Nucleus accumbens (tissue), 56 donors: ENCODE measurements at regions not wholly inside any gene's neighbourhood (a gene's known extent, or its start where the extent isn't known, plus 50 kb on each side); places are given as distances from the start of the nearest gene placed in this dataset.

Experiments
- DNase-seq, 56 donors: peaks; one replicate each; lab custom pipeline; 2025; lab: John Stamatoyannopoulos, UW

DNA sequence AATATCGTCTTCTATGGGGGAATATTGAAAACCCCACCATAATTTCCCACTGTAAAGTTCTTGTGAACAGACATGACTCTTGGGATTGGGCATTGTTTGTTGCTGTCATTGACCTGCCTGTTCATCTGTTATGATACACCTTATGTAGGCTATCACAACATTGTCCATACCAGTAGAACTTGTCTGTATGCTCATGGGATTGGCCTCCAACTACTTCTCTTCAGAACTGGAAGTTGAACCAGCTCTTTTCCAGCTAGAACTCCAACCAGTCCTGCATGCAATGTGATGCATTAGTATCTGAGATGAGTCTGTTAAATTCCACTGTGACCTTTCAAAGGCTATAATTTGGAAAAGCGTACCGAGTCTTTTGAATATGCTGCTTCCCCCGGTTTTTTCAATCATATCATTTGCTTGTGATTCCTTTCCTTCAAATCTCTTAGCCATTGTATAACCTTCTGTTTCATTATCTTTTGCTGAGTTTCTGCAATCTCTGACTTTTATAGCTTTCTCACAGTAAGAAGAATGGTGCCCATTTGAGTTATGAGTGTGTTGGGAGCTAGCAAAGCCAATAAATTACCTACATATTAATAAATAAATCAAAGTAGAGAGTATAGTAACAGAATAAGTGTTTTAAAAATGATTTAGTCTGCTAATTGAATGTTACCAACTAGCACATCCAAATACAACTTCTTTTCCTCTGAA, 101.9 kb downstream of the PLK2 start:
- no peak for DNase-seq

DNA sequence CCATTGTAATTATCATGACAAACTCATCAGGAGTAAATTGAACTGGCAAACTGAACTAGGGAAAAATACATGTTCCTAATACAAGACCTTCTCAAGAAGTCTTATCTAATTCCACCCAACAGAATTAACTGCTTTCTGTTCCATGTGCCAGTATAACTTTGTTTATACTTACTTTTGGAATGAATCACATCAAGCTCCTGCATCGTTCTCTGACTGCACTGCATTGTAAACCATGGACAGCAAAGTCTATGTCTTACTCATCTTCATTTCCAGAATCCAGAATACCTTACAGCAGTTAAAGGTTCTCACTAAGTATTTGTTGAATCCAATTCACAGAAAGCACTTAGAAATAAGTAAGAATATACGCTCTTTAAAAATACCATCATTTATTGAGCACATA, 102.8 kb downstream of the PLK2 start:
- DNase-seq, result no peak

DNA sequence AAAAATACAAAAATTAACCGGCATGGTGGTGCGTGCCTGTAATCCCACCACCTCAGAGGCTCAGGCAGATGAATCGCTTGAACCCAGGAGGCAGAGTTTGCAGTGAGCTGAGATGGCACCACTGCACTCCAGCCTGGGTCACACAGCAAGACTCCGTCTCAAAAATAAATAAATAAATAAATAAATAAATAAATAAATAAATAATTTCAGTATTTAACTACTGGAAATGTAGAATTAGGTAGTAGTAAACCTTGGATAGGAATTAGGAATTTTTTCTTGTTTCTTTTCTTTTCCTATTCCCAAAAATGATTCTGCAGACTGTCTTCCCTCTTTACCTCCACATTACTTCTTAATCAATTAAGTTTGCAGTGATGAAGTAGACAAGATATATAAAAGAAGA, 103.2 kb downstream of the PLK2 start:
- DNase-seq, result no peak

DNA sequence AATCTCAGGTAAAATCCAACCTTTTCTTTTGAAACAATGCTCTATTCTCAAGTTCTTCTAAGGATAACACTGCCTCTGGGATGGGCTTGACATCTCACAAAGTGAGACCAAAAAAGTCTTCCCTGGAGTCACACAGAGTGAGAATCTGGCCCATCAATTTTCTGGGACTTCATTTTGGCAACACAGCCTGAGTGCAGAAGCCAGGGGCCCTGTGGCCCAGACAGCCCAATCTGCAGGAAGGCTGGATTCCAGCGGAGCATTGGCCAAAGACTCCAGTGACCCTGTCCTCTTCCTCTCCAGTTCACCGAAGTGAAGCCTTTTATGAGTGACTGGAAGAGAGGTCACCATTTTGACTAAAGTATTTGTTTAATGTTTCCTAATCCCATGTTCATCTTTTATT, 105.1 kb downstream of the PLK2 start:
- DNase-seq, result no peak

DNA sequence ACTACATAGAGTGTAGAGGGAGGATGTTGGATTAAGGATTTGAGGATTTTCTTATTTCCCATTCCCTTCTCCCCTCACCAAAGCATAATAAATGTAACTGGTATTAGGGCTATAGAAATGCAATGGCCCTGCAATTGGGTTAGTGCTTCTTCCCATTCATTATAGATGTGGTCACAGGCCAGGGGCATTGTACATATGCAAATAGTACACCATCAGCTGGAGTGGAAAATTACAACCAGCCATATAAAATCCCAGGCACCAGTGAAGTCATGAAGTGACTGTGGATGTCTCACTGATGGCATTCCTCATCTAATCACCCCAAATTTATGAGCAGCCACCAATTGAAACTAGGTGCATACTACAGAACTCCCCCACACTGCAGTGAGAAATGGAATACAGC, 105.9 kb downstream of the PLK2 start:
- DNase-seq, result no peak

DNA sequence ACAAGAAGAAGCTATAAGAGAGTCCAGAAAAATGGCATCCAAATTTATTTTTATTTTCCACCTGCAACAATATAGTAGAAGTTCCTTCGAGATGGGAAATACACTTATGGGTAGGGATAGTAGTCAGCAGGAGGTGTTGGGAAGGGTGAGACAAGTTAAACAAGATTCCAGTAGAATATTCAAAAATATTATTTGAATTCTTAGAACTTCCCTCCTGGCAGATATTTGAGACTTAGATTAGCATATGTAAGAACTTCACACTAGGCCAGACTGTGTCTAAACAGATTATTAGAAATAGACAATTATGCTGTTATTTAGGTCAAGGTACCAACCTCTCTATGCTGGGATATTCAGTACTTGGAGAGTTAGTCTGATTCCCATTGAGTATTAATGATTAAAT, 108.7 kb downstream of the PLK2 start:
- DNase-seq, result no peak

DNA sequence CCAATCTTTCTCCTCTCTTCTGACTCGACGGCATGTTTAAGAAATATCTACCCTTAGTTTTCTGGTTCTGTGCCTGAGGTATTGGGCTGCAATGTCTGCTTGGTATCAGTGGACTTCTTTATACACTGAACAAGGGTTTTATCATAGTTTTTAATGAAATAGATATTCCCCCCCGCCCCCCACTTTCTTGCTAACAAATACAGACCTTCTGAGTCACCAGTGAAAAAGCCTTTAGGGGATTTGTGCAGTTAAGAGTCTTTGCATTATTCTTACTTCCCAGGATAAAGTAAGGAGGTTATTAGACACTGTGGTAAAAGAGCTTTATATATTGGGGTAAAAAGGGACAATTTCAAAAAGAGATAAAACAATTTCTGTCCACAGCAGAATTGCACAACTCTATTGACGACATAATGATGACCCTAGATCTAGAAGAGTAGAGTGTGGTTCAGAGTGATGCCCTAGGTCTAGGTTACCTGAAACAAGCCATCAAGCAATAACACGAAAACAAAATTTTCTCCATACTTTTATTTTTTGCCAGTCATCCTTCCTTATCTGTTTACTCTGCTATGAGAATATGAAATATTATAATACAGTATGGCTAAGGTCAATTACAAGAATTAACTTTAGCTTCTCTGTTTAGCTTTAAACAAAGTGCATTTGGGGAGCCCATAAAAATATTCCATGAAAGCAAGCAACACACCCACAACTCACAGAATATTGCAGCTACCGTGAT, 110.7 kb downstream of the PLK2 start:
- DNase-seq, result no peak

DNA sequence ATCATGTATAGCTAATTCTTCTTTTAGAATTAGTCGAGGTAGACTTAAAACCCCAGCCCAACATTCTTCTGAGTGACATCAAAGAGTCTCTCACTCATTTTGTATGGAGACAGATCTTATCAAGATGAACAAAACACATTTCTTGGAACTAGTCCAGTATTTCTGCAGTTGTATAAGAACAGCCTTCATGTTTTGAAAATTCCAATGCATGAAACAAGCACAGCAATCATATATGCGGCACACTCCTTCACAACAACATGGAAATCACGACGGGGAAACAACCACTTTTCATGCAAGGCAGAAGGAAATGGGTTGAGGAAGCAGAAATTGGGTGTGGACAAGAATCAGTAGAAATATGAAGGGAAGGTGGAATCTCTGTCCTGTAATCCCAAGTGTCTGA, 113.8 kb downstream of the PLK2 start:
- no peak for DNase-seq

DNA sequence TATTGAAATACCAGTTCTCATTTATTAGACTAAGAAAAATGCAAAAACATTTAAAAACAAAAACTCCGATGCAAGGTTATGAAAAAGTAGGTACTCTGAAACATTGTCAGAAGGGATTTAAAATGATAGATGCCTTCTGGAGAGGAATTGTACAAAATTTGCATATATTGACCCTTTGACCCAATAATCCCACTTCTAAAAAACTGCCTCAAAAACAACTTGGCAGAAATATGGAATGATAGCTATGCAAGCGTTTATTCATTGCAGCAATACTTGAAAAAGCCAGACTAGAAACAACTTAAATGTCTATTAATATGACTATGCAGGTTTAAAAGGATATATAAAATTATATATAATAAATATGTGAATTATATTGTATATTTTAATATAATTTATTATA, 118.4 kb downstream of the PLK2 start:
- no peak for DNase-seq

DNA sequence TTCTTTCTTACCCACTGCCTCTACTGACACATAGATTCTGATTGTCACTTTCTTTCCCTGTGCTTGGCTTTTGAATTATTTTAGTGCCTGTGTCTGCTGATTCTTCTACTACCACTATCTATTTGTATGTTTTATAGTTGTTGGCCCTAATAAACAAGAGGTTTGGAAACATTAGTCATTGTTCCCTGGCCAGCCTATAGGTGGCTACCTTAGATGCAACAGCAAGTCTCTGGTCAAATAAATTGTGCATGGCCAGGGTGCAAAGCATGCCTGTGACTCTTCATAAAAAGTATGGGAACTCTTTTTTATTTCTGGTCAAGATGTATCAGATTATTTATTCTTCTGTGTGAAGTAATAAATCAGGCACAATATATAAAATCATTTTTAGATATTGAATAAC, 124.4 kb downstream of the PLK2 start:
- DNase-seq, result no peak

DNA sequence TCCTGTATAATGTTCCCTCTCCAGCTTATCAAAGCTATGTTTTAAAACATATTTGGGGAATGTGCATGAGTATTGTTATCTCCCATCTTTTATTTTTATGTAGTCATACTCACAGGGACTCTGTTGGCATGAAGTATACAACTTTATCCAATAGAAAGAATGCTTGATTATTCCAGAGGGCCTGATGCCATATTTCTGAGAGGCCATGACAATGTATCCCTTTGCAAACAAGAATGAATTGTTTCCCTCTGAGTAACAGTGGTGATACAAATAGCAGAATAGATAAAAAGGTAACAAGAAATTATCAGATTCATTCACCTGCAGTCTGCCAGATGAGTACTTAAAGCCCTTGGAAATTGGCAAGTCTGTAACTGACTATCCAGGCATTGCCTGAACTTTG, 125.9 kb downstream of the PLK2 start:
- no peak for DNase-seq

DNA sequence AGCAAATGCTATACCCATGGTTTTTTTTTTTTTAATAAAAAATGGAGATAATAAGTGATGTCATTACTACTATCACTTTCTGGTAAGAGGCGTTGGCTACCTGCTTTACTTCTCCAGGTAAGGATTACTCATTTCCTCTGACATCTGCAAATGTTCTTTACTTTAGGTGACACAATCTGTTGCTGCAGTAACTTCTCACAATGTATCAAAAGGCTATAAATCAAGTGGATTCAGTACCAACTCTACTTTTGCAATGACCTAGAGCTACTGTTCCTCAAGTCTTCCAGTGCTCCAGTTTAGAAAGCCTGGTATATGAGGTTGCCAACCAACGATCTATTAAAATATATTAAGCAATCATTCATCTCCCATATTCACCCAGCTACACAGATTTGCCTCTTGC, 129.1 kb downstream of the PLK2 start:
- DNase-seq, result no peak

DNA sequence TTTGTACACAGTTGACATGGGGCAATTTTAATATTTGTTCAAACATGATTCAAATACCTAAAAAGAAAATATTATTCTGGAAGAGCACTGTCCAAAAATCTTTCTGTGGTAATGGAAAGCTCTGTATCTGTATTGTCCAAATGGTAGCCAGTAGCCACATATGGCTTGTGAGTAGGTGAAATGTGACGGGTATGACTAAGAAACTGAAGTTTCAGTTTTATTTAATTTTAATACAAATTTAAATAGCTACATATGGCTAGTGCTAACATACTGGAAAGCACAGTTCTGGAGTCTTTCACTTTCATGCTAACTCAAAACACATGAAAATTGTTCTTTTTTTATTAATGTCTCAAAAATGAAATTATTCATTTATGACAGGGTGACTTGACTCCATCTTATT, 132.6 kb downstream of the PLK2 start:
- DNase-seq, result no peak

DNA sequence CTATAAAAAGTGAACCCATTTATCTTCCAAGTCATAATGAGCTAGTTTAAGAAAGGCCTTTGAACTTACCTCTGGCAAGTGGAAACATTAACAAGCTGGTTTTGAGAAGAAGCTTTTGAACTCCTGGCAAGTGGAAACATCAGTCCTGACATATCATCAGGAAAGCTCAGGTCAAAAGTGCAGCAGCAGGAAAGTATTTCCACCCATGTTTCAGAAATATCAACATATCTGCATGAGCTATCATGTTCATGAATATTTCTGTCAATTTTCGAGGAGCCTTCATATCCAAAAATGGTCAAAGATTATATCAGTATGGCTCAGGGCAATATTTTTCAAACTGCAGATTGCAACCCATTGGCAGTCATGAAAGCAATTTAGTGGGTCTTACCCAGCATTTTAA, 133.9 kb downstream of the PLK2 start:
- no peak for DNase-seq

DNA sequence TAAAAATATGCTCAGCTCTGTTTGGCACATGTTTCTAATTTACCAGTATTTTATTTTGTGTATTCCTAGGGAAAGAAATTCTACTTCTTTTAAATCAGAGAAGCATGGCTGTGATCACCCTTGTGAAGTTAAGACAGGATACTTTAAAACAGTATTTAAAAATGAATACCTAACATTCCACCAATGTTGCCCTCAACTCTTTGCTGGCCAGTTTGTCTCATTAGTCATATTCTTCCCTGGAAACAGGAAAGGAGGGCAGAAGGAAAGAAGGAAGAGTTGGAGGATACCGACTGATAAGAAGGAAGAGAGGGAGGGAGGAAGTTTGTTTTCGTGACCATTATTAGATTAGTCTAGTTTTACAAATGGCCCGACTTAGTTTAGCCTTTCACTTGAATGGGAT, 137.4 kb downstream of the PLK2 start:
- DNase-seq, result no peak

DNA sequence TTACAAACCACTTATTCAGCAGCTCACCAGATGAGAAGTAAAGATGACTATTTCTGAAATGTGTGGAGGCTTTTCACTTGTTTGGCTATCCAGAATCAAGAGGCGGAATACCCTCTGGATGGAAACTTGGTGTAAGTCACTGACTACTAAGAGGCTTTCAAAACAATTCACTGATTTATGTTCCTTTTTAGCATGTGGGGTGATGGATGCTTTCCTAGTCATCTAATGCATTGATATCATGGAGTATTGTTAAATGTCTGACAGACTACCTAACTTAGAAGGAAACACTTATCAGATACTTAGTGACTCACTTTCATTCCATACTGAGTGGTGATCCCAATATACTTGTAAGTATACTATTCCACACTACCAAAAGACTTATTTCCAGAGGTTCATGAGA, 141.4 kb downstream of the PLK2 start:
- DNase-seq, result no peak

DNA sequence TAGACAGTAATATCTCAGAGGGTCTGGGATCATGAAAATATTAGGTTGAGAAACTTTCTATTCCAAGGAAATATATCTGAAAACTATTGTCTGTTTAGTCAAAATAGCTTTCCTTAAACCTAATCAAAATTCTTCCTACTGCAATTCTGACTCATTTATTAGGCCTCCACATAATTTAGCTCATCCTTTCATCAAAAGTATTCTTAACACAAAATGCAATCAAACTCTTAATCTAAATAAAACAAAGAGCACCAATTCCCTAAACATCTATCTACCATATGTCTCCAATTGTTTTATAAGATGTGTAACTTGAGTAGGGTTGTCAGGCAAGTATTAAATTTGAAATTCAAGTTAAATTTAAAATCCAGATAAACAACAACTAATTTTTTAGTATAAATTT, 142.1 kb downstream of the PLK2 start:
- DNase-seq, result no peak

DNA sequence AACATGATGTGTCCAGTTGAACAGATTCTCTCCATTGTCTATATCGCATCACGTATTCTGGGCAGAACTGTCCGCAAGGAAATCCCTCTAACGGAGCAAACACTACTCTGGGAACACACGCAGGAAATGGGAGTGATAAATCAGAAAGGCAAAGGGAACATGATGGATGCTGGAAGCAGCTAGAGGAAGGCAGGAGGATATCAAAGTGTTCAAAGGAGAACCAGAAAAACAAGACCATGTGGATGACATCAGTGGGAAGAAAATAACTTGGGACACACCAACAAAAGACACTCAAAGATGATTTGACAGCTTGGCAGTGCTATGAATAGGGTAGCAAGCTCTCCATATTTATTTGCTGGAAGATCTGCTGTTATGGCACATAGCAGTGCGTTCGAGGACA, 142.9 kb downstream of the PLK2 start:
- no peak for DNase-seq

DNA sequence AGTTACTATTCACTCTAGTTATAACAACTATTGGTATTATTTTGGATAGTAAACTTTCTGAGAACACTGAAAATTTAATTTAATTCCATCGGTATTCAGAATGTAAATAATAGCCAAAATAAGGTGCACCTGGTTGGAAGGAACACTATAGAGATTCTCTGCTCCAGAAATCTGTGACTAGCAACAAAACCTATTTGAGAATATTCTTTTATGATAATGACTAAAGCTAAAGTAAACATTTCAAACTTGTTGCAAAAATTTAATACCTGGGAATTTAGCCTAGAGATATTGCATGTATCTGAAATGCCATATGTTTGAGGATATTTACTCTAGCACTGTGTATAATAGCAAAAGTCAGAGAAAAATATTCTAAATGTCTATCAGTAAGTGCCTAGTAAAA, 144.1 kb downstream of the PLK2 start:
- no peak for DNase-seq

DNA sequence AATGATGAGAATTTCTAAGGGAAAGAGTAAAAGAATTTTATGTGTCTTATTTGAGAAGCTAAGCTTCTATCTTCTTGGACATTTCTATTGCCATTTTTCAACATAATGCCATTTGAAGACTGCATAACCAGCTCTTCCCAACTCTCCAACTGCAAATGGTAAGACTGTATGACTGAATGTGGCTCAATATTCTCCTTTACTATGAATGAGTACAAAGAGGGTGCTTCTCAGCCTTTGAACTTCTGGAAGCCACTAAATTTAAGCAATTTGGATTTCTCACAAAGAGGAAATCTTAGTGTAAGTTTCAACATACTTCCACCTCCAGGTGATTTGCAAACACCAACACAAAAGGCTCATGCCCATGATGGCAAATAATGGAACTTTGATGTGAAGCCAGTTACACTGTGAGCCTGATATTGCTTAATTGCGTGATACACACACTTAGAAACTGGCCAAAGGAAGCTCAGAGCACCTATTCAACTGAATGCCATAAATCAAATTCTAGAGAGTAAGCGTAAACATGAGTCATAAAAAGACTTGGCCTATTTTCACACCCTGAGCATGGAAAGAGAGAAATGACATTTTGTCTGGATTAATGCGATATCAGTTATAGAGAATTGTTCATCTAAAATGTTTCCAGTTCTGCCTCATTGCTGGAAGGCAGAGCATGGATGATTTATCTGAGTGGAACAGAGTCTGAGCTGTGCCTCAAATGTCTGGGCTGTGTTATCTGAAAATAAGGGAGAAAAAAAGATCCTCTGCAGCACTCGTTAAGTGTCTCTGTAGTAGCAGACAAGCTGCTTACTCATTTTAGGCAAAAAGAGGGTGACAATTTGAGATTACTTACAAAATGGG, 145.3 kb downstream of the PLK2 start:
- no peak for DNase-seq

DNA sequence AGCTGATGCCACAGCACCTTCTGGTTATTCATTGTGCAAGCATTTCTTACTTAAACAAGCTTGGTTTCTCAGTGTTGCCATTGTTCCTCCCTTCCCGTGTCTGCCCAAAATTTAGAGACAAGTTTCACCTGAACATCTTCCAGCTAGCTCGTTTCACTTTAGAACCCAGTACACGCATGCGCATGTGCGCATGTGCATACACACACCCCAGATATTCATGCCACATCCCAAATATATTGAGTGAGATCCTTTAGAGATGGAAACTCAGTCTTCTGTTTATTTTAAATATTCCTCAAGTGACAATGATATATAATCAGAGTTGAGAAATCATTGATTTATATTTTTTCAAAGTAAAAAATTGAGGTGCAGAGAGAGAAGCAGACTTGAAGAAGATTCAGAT, 147.6 kb downstream of the PLK2 start:
- no peak for DNase-seq

DNA sequence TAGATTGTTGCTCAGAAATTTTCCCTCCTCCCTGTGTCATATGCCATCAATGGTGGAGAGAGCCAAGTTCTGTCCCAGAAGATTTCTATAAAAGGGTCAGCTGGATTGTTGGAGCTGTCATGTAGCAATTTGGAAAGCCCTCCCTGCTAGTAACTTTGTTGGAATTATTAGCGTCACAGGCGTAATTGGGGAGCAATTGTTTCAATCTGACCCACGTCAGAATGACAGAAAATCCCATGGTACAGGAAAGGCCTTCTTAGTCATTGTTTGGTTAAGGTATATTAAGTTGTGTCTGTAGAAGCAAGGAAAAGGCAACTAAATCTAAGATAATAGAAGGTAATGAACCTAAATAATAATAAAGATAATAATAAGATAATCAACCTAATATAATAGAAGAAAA, 148.4 kb downstream of the PLK2 start:
- no peak for DNase-seq
